GM12873 (cell line): ENCODE measurements at regions not wholly inside any gene's neighbourhood (a gene's known extent, or its start where the extent isn't known, plus 50 kb on each side); places are given as distances from the start of the nearest gene placed in this dataset.

Experiments used
- TF ChIP-seq, protein P1 (sequence below): IDR thresholded peaks from 2 replicates; pipeline ENCODE4 v1.5.1; 2012; ENCODE audit warnings: low read depth, mild to moderate bottlenecking, moderate library complexity, low read length, control low read depth; ENCODE audit not compliant: insufficient read depth; ENCODE audit errors: missing control alignments

DNA sequence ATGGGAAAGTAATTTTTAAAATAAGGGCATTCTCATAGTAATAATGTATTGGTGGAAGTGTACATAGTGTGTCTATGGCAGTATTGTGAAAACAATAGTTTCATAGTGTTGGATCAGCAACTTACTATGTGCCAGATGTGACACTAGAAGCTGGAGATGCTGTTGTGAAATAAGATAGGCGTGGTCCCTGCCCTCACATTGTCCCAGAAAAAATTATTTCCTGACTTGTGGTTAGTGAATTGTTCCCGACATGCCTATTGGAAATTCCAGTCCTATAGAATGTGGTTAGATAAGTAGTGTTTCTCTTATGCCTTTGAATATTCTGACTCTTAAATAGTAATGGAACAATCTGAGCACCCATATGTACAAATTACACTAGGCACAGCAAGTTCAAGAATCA lies 55.3 kb upstream of the MTAP start:
- TF ChIP-seq, protein P1, sequence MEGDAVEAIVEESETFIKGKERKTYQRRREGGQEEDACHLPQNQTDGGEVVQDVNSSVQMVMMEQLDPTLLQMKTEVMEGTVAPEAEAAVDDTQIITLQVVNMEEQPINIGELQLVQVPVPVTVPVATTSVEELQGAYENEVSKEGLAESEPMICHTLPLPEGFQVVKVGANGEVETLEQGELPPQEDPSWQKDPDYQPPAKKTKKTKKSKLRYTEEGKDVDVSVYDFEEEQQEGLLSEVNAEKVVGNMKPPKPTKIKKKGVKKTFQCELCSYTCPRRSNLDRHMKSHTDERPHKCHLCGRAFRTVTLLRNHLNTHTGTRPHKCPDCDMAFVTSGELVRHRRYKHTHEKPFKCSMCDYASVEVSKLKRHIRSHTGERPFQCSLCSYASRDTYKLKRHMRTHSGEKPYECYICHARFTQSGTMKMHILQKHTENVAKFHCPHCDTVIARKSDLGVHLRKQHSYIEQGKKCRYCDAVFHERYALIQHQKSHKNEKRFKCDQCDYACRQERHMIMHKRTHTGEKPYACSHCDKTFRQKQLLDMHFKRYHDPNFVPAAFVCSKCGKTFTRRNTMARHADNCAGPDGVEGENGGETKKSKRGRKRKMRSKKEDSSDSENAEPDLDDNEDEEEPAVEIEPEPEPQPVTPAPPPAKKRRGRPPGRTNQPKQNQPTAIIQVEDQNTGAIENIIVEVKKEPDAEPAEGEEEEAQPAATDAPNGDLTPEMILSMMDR = no peak

DNA sequence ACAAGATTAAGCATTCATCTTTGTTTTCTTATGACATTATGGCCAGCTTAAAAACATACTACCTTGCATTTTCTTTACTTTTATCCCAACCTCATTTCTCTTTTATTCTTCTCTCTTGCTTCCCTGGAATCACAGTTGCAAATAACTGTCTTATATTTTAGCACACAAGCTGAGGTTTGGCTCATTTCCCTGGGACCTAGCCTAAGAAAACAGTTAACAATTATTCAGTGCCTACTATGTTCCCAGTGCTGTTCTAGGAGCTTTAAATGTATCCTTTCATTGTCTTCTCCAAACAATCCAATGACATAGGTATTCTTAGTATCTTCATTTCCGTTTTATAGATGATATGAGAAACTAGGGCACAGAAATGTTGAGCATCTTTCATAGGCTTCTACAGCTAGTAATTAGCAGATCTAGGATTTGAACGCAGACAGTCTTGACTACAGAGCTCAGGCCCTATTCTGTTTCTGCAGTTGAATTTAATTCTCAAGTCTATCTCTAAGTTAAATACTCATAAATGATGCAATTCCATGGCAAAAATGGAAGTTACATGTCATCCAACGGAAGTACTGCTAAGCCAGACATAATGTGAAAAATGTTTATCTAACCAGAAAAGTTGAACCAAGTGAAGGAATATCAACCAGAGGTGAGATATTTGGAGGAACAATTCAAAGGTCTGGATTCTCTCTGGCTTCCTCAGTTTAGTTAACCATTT lies 52.3 kb upstream of the MTAP start:
- TF ChIP-seq, protein P1 = no peak

DNA sequence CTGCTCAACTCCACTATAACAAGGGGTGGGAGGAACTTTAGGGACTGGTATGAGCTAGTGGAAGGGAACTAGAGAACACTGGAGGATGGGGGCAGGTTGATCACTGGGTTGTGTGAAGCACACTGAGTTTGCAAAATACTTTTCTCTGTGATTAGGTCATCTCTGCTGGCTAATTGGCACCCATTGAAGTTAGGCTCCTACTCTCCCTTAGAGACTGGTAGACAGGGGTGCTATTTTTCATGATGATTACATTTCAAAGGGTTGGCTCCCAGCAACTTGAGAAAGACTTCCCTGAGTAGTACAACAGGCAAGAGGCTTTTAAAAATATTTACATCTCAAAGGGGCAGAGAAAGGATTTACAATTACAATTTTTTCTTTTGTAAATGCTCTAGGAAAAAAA lies 50.4 kb upstream of the MTAP start:
- TF ChIP-seq, protein P1 = no peak
